SKM-1 (cell line): ENCODE measurements at regions not wholly inside any gene's neighbourhood (a gene's known extent, or its start where the extent isn't known, plus 50 kb on each side); places are given as distances from the start of the nearest gene placed in this dataset.
A peak's percentile ranks its signal among the peaks of the same experiment; 100 is the strongest.

Source experiments
- DNase-seq: peaks from one replicate; lab custom pipeline; 2025; ENCODE audit not compliant: unreplicated experiment; lab: John Stamatoyannopoulos, UW

DNA sequence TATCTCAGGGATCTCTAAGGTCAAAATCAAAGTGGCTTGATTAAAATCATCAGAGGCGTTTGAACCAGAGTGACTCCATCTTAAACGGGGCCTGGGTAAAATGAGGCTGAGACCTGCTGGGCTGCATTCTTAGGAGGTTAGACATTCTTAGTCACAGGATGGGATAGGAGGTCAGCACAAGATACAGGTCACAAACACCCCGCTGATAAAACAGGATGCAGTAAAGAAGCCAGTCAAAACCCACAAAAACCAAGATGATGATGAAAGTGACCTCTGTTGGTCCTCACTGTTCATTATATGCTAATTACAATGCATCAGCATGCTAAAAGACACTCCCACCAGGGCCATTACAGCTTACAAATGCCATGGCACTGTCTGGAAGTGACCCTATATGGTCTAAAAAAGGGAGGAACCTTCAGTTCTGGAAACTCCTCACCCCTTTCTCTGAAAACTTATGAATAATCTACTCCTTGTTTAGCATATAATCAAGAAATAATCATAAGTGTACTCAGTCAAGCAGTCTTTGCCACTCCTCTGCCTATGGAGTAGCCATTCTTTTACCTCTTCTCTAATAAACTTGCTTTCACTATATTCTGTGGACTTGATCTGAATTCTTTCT is 143.3 kb upstream of the SLCO3A1 start:
- no peak for DNase-seq

DNA sequence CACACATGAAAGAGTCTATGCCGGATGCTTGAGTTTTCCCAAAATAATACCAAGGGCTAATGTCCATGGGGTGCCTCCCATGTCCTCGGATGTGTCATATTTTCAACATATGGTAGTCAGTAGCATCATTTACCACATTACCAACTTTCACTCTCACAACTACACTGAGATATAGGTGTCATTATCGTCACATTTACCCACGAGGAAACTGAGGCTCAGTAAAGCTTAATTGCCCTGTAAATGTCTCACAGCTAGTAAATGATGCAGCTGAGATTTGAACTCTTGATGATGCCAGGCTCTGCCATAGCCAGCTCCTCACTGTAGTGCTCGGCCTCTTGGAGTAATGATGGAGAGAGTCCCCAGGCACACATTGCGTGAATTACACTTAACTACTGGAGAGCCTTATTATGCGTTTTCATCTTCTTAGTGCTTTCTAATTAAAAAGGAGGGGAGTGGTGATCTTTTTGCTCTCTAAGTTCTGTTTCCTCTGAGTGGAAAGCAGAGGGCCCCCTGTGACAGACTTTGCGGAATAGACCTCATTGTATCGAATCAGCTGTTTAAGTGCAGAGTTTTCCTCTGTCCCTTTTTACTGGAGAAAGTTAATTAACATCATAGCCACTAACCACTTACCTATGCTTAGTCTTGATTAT is 142.0 kb upstream of the SLCO3A1 start:
- no peak for DNase-seq

DNA sequence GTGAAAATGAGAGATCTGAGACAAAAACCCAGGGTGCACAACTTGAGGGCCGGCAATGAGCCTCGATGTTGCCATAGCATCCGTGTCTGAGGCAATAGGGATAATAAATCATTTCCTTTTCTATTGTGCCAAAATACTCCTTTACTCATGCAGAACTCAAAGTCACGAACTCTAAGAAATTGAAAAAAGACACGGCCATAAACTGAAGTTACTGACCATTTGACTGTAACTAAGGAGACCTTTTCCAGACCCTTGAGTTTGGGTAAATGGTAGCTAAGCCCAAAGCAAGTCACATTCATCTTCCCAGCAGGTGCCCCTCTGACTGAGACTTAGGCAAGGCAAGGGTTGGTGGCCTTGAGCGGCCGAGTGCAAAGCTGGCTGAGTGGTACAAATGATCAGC is 141.2 kb upstream of the SLCO3A1 start:
- no peak for DNase-seq

DNA sequence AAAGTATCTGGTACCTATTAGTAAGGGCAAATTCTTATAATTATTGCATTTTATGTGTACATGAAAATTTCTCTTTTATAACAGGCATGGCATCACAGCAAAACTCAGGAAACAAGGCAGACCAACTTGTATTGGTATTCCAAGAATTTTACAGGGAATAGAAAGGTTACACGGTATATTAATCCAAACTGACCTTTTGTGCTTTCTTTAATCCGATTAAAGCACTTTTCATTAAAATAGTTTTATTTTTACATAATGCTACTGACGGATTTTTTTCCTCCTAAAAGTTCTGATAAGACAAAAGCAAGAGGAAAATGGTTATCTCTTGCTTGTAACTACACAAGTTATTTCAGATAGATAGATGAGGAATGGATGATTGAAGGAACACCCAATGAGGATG is 137.0 kb upstream of the SLCO3A1 start:
- DNase-seq, result no peak

DNA sequence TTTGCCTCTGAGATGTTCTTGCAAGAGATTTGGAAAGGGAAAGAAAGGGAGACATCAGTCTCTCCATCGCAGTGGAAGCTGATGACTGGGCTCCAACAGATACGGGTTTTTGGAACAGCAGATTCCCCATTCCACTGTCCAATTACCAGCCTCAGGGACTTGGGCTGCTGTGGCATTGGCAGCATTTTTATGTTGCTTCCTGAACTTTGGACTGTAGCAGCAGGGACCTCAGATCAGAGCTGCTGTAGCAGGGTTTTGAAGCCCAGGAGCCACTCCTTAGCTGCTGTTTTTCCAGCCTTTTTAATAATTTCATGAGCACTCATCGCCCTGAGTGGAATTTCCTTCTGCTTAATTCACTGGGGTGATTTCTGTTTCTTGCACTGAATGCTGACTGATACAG is 135.7 kb upstream of the SLCO3A1 start:
- DNase-seq, result no peak

DNA sequence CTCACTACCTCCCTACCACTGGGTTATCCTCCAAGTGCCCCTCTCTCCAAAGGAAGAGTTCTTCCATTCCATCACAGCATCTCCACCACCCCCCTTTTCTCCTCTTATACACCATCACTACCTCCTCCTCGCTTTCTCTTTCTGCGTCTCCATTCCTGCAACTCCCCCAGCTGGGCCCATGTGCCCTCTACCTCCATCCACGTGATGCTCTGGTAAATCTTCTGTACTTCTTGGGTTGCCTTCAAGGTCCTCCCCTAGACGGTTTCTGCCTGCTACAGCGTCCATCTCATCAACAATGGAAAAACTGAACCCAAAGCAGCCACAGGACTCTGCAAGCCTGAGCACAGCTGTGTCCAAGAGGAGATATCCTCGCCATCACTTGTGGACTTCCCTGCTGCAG is 129.5 kb upstream of the SLCO3A1 start:
- no peak for DNase-seq

DNA sequence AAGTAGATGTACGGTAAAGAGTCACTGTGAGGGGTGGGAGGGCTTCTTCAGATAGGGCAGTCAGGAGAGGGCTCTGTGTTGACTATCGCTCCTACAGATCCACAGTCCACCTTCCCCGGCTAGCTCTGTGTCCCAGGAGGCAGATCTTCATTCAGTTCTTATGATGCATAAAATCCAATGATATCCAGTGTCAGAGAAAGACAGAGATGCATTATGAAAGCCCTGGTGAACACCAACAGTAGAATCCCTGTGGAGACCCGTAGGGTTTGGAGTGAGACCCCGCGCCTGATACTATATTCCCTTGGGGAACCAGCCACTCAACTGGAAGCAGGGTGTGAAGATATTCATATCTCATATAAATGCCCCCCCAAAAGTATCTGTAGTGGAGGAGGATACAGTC is 119.8 kb upstream of the SLCO3A1 start:
- DNase-seq, result no peak

DNA sequence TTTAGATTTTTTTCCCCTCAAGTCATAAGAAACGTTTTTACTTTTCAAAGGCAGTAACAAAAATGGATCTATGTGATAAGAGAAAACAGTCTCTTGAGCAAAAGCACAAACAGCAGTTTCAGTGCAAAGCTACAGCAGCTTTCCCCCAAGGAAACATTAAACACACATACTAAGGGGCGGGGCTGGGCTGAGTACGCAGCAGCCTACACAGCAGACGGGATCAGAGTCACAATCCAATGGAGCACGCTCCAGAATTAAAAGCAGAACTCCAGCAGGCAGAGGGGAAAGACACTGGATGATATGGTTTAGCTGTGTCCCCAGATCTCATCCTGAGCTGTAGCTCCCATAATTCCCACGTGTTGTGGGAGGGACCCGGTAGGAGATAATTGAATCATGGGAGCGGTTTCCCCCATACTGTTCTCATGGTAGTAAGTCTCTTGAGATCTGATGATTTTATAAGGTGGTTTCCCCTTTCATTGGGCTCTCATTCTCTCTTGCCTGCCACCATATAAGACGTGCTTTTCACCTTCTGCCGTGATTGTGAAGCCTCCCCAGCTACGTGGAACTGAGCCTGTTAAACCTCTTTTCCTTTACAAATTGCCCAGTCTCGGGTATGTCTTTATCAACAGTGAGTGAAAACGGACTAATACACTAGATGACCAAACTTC is 116.2 kb upstream of the SLCO3A1 start:
- no peak for DNase-seq

DNA sequence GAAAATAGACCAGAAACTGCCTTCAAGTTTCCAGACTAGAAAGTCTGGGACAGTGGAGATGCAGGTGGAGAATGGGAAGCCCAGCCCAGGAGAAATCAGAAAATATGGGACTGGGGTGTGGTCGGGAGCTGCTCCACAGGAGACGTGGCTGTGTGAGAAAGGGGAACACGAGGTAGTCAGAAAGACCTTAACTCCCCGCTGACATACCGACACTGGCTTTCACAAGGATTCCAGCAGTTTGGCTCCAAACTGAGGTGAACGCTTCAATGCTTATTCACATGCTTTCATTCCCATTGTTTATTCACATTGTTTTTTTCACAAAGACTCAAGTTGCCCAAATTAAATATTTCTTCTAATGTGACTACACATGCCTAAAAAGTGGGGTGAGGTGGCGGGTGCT is 111.5 kb upstream of the SLCO3A1 start:
- DNase-seq, result no peak

DNA sequence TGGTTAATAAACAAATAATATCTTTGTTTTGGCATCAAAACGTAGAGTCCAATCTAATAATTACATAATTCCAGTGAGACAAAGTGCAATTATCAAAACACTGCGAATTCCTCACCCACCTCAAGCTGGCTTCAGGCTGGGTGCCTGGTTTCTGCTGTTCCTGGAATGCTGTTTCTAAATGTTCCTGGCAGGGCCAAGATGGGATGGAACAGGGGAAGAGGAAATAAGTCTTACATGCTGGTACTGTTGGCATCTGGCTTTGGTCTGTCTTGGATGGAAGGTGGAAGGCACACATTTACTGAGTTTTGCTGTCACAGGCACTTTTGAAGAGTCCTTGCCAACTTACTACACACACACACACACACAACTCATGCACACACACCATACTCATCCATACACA is 101.9 kb upstream of the SLCO3A1 start:
- DNase-seq, result no peak

DNA sequence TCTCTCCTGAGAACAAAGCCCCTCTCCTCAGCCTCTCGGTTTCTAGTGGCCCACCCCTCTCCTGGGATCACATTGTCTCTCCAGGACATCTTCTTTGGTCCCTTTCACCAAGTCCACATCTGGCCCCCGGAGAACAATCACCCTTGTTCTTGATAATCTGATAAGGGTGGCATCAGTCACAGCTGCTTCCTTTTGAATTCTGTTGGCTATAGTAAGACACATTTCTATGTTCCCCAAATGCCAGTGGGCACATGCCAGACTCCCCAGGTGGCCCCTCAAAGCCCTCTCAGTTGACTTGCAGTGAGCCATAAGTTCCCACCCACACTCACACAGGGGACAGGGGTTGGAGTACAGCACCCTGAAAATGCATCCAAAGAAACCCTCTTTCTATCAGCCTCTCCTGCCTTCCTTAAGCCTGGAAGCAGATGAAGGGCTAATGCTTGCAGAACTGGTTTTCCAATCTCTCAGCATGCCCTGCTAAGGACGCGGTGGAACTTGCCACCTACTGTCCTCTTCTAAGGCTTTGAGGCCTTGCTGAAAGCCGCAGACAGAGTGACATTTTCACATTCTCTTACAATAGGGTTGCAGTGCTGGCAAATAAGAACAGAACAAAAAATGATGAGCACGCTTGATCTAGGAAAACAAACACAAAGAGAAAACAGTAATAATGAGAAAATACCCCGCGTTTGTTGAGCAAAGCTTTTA is 101.3 kb upstream of the SLCO3A1 start:
- no peak for DNase-seq

DNA sequence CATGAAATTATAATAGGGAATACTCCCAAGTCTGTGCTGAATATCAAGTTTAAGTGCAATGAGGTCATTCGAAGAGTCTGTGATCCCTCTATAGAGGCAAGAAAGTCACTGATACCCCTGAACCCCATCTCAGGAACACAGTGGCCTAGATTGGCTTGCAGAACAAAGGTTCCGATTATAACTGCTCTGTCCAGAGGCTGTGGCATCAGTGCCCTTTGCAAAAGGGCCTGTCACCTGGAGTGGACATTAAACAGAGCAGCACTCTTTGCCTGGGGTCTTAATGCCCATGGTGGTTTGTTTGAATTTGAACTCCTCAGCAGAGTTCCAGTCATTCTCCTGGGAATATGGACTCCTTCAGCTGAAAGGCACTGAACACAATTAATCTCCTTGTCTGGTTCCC is 93.9 kb upstream of the SLCO3A1 start:
- DNase-seq, result no peak

DNA sequence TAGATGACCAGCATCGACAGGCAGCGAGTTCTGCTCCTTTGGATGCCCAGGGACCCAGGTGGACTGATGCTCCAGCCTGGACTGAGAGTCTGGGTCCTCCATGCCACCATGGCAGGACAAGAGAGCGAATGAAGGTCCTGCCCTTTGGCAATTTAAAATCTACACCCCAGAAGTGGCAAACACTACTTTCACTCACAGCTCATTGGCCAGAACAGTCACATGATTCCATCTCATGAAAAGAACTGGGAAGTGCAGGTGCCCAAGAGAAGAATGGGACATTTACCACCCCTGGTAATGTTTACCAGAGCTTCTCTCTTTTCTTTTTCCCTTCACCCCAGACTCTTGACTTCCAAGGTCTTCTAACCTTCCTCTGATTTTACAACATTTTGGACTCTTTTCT is 87.8 kb upstream of the SLCO3A1 start:
- no peak for DNase-seq

DNA sequence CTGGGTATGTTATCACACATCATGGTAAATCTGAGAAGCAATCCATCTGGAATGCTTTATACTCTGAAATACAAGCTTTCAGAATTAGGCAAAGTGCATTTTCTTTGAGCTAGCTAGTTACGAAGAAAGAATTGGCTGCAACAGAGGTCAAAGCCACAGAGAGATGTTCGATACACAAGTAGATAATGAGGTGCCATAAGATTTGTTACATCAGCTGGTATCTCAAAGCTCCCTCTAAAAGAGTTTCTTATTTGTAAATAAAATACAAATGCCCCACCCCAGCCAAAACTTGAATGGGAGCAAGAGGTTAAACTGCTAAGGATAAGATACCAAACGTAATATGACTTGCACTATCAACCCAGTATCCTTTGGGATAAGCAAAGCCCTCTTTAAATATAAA is 84.0 kb upstream of the SLCO3A1 start:
- DNase-seq, result no peak

DNA sequence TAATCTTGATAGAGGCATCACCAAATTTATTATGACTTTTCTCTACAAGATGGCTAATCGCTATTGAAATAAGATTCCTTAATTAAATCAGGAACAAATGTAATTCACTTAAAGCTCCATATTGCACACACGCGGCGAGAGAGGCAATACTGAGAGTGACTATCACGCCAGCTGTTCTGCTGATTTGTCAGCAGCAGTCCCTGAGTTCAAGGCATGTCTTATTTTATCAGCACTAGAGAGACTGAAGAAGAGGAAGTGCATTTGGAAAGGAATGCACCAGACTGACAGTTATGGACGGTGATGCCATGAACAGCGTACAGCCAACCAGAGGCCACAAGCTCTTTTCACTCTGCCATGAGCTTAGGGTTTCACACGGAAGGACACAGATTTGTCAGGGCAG is 83.6 kb upstream of the SLCO3A1 start:
- no peak for DNase-seq

DNA sequence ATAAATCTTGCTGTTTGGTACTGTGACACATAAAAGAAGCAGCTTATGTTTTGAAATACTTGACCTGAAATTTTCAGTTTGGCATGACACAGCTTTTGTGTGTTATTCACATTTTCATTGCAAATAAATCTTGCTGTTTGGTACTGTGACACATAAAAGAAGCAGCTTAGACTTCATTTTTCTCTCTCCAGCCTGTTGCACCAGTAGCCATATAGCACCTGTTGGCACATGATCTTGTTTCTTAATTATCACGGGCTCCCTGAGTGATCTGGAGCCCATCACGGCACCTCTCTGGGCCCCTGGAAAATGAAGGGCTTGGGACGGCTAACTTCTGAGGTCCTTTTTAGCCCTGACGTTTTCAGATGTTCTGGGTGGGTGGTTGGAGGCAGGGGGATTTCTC is 77.4 kb upstream of the SLCO3A1 start:
- no peak for DNase-seq

DNA sequence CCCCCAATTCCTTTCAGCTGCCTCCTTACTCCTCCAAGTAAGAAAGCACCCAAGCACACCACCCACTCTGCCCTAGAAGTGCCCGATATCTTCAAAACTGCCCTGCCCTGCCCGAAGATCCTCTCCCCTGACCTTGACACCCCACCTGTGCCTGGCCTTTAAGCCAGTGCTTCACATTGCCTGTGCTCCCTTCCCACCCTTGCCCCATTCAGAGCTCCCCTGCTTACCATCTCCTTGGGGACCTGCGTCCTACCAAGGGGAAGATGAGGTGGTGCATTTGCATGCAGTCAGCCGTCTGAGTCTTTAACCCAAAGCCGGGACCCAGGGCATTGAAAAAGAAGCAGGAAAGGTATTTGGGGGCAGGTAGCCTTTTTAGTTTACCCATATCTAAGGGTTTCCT is 73.5 kb upstream of the SLCO3A1 start:
- no peak for DNase-seq

DNA sequence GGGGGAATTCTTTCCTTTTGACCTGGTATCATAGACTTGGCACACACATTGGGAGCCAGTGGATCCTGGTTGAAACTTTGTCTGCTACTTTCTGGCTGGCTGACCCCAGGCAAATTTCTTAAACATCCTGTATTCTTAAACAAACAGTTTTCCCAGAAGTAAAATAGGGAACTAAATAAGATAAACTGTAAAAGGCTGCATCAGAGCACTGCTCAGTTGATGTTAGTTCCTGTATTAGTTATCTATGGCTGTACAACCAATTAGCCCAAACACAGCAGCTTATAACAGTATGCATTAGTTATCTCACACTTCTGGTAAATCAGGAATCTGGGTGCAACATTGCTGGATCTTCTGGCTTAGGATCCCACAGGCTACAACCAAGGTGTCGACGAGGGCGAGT is 73.1 kb upstream of the SLCO3A1 start:
- DNase-seq, result peak; percentile 34

DNA sequence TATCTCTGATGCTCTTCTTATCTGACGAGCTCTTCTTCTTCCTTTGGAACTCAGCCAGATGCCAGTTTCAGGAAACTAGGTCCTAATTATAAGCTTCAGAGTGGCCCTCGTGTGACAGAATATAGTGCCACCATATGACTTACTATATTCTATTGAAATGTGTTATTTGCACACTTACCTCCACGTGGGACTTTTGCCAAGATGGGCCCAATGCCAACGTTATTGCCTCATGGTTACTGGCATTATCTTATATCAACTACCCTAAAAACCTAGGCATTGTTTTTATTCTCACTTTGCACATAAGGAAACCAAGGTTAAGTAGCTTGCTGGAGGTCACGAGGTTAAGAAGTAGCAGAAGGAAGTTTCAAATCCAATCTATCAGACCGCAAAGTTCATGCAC is 71.3 kb upstream of the SLCO3A1 start:
- DNase-seq, result no peak

DNA sequence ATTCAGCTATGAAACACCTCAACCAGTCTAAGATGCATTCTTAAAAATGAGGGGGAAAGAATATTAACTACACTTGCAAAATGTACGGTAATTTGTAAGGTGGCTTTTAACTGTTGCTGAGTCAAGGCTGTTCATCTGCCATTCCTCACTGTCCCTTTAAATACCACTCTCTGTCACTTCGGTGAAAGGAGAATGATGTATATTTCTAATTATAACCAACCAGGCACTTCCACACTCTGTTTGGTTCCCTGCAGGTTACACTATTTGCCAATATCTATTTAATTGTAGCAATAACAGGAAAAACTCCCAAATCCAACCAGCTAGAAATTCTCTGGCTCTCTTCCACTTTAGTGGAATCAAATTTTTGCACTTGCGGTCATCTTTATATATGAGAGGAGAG is 70.5 kb upstream of the SLCO3A1 start:
- no peak for DNase-seq

DNA sequence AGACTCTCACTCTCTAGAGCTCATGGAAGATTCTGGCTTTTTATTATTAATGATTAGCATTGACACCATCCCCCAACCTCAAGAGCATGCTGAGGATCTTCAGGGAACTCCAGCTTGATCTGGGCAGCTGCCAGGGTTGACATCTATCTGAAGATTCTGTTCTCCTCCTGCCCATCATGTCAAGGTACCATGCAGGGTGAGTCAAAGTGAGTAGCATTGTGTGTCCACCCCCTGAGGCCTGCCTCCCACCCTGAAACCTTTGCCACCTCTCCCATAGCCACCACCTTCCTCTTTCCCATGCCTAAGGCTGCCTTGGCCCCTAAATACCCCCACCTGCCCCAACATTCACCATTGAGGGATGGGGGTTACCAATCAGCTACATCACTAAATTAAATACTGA is 70.1 kb upstream of the SLCO3A1 start:
- DNase-seq, result no peak
